ENCODE measurements at regions not wholly inside any gene's neighbourhood (a gene's known extent, or its start where the extent isn't known, plus 50 kb on each side); places are given as distances from the start of the nearest gene placed in this dataset.
"Not testable (repeated sequence)": the region's sequence is repeated elsewhere in the genome, so short reads cannot be mapped to it uniquely, and the experiment has no call there.

DNA sequence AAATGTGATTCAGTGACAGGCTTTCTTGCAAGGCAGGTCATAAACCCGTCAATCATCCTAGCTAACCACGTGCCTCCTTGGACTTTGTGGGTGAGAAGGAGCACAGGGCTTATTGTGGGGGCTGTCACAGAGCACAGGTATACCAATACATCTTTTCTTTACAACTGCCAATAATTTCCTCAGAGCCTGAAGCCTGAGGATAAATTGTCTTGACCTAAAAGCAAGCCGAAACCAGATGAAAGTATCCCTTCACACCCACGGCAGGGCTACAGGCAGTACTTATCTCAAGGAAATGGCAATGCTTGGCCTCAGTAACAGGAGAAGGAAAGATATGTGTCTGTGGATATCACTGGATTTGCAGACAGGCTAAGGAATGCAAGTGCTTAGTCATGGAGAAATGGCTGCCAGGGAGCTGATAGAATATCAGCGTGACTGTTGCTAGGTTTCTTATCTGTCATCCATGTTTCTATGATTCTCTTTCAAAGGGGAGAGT, 90.3 kb upstream of the ZNF366 start:
- no peak for DNase-seq
- Mint-ChIP-seq H3K4me3 (no peak overlapping the region), H3K27ac (no peak overlapping the region), H3K9me3 (peaks cover 3% of the 10 kb centered on the region), H3K27me3 (ENCODE audit: low read depth) (peaks cover 4% of the 10 kb centered on the region), H3K36me3 (ENCODE audit: low read depth) (no peaks in the 10 kb centered on the region), H3K4me1 (ENCODE audit: low read depth) (peaks cover 3% of the 10 kb centered on the region)
- intact Hi-C loops (cut with micrococcal nuclease), result no loop called here
- CTCF ChIA-PET, result no interaction called here

DNA sequence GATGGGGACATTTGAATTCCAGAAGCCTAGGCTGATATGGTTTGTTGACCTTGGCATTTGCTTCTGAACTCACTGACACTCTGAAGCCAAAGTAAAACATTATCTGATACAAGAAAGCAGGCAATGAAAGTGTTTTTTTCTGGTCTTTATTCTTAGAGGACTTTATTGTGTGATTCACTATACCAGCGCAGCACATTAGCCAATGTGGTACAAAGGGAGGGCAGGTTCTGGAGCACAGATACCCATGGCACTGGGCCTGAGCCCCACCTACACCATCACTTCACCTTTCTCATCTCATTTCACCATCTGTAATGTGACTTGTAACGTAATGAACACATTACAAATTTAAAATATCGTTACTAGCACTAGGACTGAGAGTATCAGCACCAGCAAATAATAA, 89.7 kb upstream of the ZNF366 start:
- CTCF ChIA-PET, result no interaction called here
- DNase-seq, result no peak
- Mint-ChIP-seq H3K27me3 (ENCODE audit: low read depth) (peaks cover 6% of the 10 kb centered on the region), H3K4me1 (ENCODE audit: low read depth) (peaks cover 3% of the 10 kb centered on the region), H3K27ac (no peak overlapping the region), H3K9me3 (peaks cover 3% of the 10 kb centered on the region), H3K4me3 (no peak overlapping the region), H3K36me3 (ENCODE audit: low read depth) (no peaks in the 10 kb centered on the region)
- intact Hi-C loops (cut with micrococcal nuclease), result no loop called here

DNA sequence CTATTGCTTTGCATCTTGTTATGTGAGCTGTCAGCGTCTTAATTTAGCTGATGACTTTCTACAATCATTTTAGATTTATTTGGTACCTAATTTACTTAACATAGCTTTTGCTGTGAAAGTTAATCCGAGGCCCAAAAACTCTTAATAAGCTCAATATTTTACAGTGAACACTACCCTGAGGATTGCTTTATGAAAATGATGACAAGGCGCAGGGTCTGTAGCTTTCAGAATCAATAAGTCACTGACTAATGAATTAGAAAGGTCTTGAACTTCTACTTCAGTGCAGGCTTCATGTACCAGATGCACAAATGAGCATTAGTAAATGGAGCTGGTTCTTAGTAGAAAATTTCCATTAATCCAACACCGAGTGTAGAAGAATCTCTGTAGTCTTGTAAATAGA, 81.4 kb upstream of the ZNF366 start:
- Mint-ChIP-seq H3K27me3 (ENCODE audit: low read depth) (peaks cover 14% of the 10 kb centered on the region), H3K4me1 (ENCODE audit: low read depth) (no peaks in the 10 kb centered on the region), H3K4me3 (no peak overlapping the region), H3K36me3 (ENCODE audit: low read depth) (no peaks in the 10 kb centered on the region), H3K27ac (no peak overlapping the region), H3K9me3 (no peaks in the 10 kb centered on the region)
- intact Hi-C loops (cut with micrococcal nuclease), result no loop called here
- no peak for DNase-seq
- CTCF ChIA-PET, result no interaction called here

GRCh38 chr5:72587661-72588308, 80.6 kb upstream of the ZNF366 start:
- Mint-ChIP-seq H3K4me1 (ENCODE audit: low read depth) (no peaks in the 10 kb centered on the region), H3K27ac (no peak overlapping the region), H3K36me3 (ENCODE audit: low read depth) (no peaks in the 10 kb centered on the region), H3K9me3 (no peaks in the 10 kb centered on the region), H3K4me3 (no peak overlapping the region), H3K27me3 (ENCODE audit: low read depth) (peaks cover 16% of the 10 kb centered on the region)
- intact Hi-C loops (cut with micrococcal nuclease), result no loop called here
- DNase-seq, result no peak
- CTCF ChIA-PET, result no interaction called here

GRCh38 chr5:72586788-72587530, 79.7 kb upstream of the ZNF366 start:
- no peak overlapping the region for H3K4me3 Mint-ChIP-seq
- no peak for DNase-seq
- H3K27me3 Mint-ChIP-seq (ENCODE audit: low read depth), result peaks cover 13% of the 10 kb centered on the region
- intact Hi-C loops (cut with micrococcal nuclease), result no loop called here
- H3K36me3 Mint-ChIP-seq (ENCODE audit: low read depth), result peaks cover 2% of the 10 kb centered on the region
- CTCF ChIA-PET, result no interaction called here
- H3K9me3 Mint-ChIP-seq, result peaks cover 3% of the 10 kb centered on the region
- no peak overlapping the region for H3K27ac Mint-ChIP-seq
- no peaks in the 10 kb centered on the region for H3K4me1 Mint-ChIP-seq (ENCODE audit: low read depth)

- H3K36me3 Mint-ChIP-seq (ENCODE audit: low read depth), result peaks cover 2% of the 10 kb centered on the region
- CTCF ChIA-PET, result no interaction called here
- H3K27ac Mint-ChIP-seq, result no peak overlapping the region
Observed at GRCh38 chr5:72584466-72584865, 77.3 kb upstream of the ZNF366 start.

GRCh38 chr5:72579290-72579689, 72.1 kb upstream of the ZNF366 start:
- H3K36me3 Mint-ChIP-seq (ENCODE audit: low read depth); H3K27ac Mint-ChIP-seq; H3K4me1 Mint-ChIP-seq (ENCODE audit: low read depth); CTCF ChIA-PET; DNase-seq; intact Hi-C loops (cut with micrococcal nuclease); H3K4me3 Mint-ChIP-seq: not testable (repeated sequence)
- H3K9me3 Mint-ChIP-seq, result peaks cover 12% of the 10 kb centered on the region
- peaks cover 28% of the 10 kb centered on the region for H3K27me3 Mint-ChIP-seq (ENCODE audit: low read depth)

More at GRCh38 chr5:72584466-72584865, 77.3 kb upstream of the ZNF366 start:
- Mint-ChIP-seq H3K9me3 (peaks cover 6% of the 10 kb centered on the region), H3K4me1 (ENCODE audit: low read depth) (no peaks in the 10 kb centered on the region), H3K27me3 (ENCODE audit: low read depth) (peaks cover 14% of the 10 kb centered on the region), H3K4me3 (no peak overlapping the region)
- intact Hi-C loops (cut with micrococcal nuclease), result loop anchor here (1.0 to 2.0 kb wide), 2 partner anchors 28 to 218 kb away; no protein-coding TSS in a partner anchor
- no peak for DNase-seq

- Mint-ChIP-seq H3K4me3 (no peak overlapping the region), H3K4me1 (ENCODE audit: low read depth) (no peaks in the 10 kb centered on the region), H3K9me3 (no peaks in the 10 kb centered on the region), H3K27me3 (ENCODE audit: low read depth) (peaks cover 41% of the 10 kb centered on the region), H3K36me3 (ENCODE audit: low read depth) (no peaks in the 10 kb centered on the region), H3K27ac (no peak overlapping the region)
- DNase-seq, result no peak
- CTCF ChIA-PET, result no interaction called here
- intact Hi-C loops (cut with micrococcal nuclease), result no loop called here
Observed at GRCh38 chr5:72572236-72572765, 65.1 kb upstream of the ZNF366 start.

- Mint-ChIP-seq H3K4me3 (no peak overlapping the region), H3K4me1 (ENCODE audit: low read depth) (no peaks in the 10 kb centered on the region), H3K9me3 (no peaks in the 10 kb centered on the region), H3K27ac (no peak overlapping the region), H3K36me3 (ENCODE audit: low read depth) (no peaks in the 10 kb centered on the region), H3K27me3 (ENCODE audit: low read depth) (peaks cover 30% of the 10 kb centered on the region)
- CTCF ChIA-PET, result no interaction called here
- DNase-seq, result no peak
- intact Hi-C loops (cut with micrococcal nuclease), result no loop called here
Observed at GRCh38 chr5:72569408-72569944, 62.3 kb upstream of the ZNF366 start.

DNA sequence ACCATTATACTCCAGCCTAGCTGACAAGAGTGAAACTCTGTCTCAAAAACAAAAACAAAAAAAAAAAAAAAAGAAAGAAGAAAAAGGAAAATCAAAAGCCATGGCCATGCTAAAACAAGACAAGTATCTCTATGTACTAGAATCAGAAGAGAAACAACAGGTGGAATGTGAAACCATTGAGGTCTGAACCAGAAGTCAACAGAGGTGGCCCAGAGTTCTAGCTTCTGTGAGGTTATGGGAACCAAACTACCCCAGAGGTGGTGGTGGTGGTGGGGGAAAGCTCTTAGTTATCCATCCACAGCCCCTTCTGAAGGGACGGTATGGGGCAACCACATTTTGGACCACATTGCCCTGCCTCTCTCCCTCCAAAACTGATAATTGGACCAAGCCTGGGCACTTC, 59.5 kb upstream of the ZNF366 start:
- H3K9me3 Mint-ChIP-seq, result no peaks in the 10 kb centered on the region
- H3K27me3 Mint-ChIP-seq (ENCODE audit: low read depth), result peaks cover 43% of the 10 kb centered on the region
- intact Hi-C loops (cut with micrococcal nuclease), result no loop called here
- no peak overlapping the region for H3K4me3 Mint-ChIP-seq
- CTCF ChIA-PET, result interaction anchor here (1.4 kb wide), 1 partner anchor 10 kb away, joined by 3 read pairs; no protein-coding TSS in a partner anchor
- DNase-seq, result no peak
- no peak overlapping the region for H3K27ac Mint-ChIP-seq
- no peaks in the 10 kb centered on the region for H3K4me1 Mint-ChIP-seq (ENCODE audit: low read depth)
- no peaks in the 10 kb centered on the region for H3K36me3 Mint-ChIP-seq (ENCODE audit: low read depth)

DNA sequence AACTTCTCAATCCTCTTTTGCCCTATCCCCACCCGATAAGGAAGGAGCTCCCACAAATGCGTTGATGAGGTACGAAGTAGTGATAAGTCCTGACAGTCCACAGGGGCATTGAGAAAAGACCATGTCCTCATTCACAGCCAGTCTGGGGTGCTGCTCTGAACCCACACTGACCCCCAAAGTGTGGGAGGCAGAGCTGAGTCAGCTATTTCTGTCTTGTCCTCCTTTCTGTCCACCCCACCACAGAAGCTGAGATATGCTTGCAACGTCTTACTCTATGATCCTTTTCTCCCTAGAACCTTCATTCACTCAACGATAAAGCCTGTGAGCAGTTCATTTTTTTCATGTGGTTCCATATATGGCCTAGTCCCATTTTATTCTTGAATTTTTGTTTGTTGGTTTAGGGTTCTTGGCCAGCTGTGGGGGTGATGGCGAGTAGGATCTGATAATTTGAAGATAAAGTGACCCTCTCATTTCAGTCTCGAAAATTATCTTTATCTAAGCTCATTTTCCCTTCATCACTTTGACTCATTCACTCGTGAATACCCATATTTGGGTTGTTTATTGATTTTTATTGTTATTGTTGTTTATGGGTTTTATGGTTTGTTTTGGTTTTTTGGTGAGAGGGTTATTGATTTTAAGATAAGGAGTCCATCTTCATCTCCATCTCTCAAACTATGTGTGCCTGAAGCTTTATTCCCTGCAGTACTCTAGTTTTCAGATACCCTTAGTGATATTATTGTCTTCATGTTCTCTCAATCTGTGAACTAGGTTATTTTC, 58.5 kb upstream of the ZNF366 start:
- Mint-ChIP-seq H3K27ac (no peak overlapping the region), H3K4me3 (no peak overlapping the region), H3K4me1 (ENCODE audit: low read depth) (no peaks in the 10 kb centered on the region), H3K36me3 (ENCODE audit: low read depth) (no peaks in the 10 kb centered on the region), H3K9me3 (no peaks in the 10 kb centered on the region), H3K27me3 (ENCODE audit: low read depth) (peaks cover 49% of the 10 kb centered on the region)
- CTCF ChIA-PET, result interaction anchor here (1.4 kb wide), 1 partner anchor 9 kb away, joined by 3 read pairs; no protein-coding TSS in a partner anchor
- intact Hi-C loops (cut with micrococcal nuclease), result no loop called here
- no peak for DNase-seq

DNA sequence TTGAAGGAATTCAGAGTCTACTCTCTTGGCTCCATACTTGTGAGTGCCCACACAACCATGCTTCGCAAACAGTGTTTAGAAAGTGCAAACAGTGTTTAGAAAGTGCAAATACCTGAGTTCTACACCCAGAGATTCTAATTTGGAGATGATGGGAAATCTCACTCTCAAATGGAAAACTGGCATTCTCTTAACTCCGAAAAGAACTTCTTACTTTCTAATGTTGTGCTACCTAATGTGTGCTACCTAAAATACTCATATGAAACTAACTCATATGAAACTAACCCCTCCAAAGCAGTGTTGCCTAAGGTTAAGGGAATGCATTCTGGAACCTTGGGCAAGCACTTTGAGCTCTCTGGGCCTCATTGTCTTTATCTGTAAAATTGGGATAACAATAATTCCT, 55.5 kb upstream of the ZNF366 start:
- Mint-ChIP-seq H3K4me3 (no peak overlapping the region), H3K27ac (no peak overlapping the region), H3K9me3 (no peaks in the 10 kb centered on the region), H3K4me1 (ENCODE audit: low read depth) (peaks cover 13% of the 10 kb centered on the region), H3K36me3 (ENCODE audit: low read depth) (no peaks in the 10 kb centered on the region), H3K27me3 (ENCODE audit: low read depth) (peaks cover 37% of the 10 kb centered on the region)
- intact Hi-C loops (cut with micrococcal nuclease), result no loop called here
- no peak for DNase-seq
- CTCF ChIA-PET, result no interaction called here

Measured in activated naive CD4-positive, alpha-beta T cell treated with anti-CD3 and anti-CD28 coated beads for 36 hours (primary cell).